Liver (tissue), 3 donors: ENCODE measurements at regions not wholly inside any gene's neighbourhood (a gene's known extent, or its start where the extent isn't known, plus 50 kb on each side); places are given as distances from the start of the nearest gene placed in this dataset.

Experiments
- CTCF ChIP-seq: fragments of 150-350 bp; IDR thresholded peaks from 2 replicates; pipeline ENCODE4 v1.5.1; 2017; ENCODE audit warnings: improper control_type of control experiment, low read depth, low read length; ENCODE audit not compliant: missing input control
- HNF4G ChIP-seq: IDR thresholded peaks from 2 replicates; pipeline ENCODE4 v1.6.1; 2016; ENCODE audit warnings: antibody characterized with exemption
- REST ChIP-seq: IDR thresholded peaks from 2 replicates; pipeline ENCODE4 v1.6.1; 2016; ENCODE audit warnings: antibody characterized with exemption, mild to moderate bottlenecking
- TAF1 ChIP-seq: conservative IDR thresholded peaks from 2 replicates; pipeline ENCODE4 v1.6.1; 2016; ENCODE audit warnings: antibody characterized with exemption, mild to moderate bottlenecking
- ZBTB33 ChIP-seq: IDR thresholded peaks from 2 replicates; pipeline ENCODE4 v1.6.1; 2016; ENCODE audit warnings: antibody characterized with exemption
- donor health status: healthy.
- donor health status: healthy.

GRCh38 chr11:23124996-23125395 is 264.7 kb upstream of the CCDC179 start:
- TF ChIP-seq TAF1 (no peak), REST (no peak), CTCF (no peak), HNF4G (no peak), ZBTB33 (no peak)
